H1 (cell line): ENCODE measurements at regions not wholly inside any gene's neighbourhood (a gene's known extent, or its start where the extent isn't known, plus 50 kb on each side); places are given as distances from the start of the nearest gene placed in this dataset.

ENCODE experiments used
- BCL11A ChIP-seq, 2 experiments: IDR thresholded peaks; one replicate each; pipeline ENCODE4 v1.6.1; 2011; ENCODE audit warnings: low read depth in 2 of 2, low read length in 2 of 2, mild to moderate bottlenecking in 2 of 2
- CHD1 ChIP-seq: IDR thresholded peaks from 2 replicates; pipeline ENCODE4 v1.6.1; 2012; ENCODE audit warnings: low read depth, low read length, improper control_type of control experiment
- CHD2 ChIP-seq: IDR thresholded peaks from 2 replicates; pipeline ENCODE4 v1.6.1; 2012; ENCODE audit warnings: low read length, improper control_type of control experiment
- GABPA ChIP-seq: IDR thresholded peaks from 2 replicates; pipeline ENCODE4 v1.6.1; 2011; ENCODE audit warnings: mild to moderate bottlenecking, low read length, moderate library complexity, borderline replicate concordance; ENCODE audit not compliant: insufficient read depth
- HDAC2 ChIP-seq, 2 experiments: fragments of 300-600 bp in 1 of 2; sonication (generic) in 1 of 2; IDR thresholded peaks; 2 replicates each; pipeline ENCODE4 v1.6.1; 2011 to 2012; ENCODE audit warnings: low read depth in 2 of 2, low read length in 2 of 2, mild to moderate bottlenecking in 2 of 2, moderate library complexity in 2 of 2, borderline replicate concordance in 1 of 2, inconsistent platforms in 1 of 2
- TCF12 ChIP-seq: IDR thresholded peaks from 2 replicates; pipeline ENCODE4 v1.6.1; 2011; ENCODE audit warnings: low read depth, mild to moderate bottlenecking, low read length
- TF ChIP-seq, protein P1 (sequence below), 3 experiments: IDR thresholded peaks; 1 replicate in 2 of 3; 2 replicates in 1 of 3; pipeline versions ENCODE4 v1.5.1 to v1.6.1; 2011; ENCODE audit warnings: low read length in 3 of 3, mild to moderate bottlenecking in 3 of 3, inconsistent platforms in 2 of 3, low read depth in 1 of 3, moderate library complexity in 1 of 3; ENCODE audit not compliant: insufficient read depth in 1 of 3; ENCODE audit errors: control extremely low read depth in 1 of 3
- TF ChIP-seq, protein P2 (sequence below): IDR thresholded peaks from 2 replicates; pipeline ENCODE4 v1.6.1; 2011; ENCODE audit warnings: low read depth, mild to moderate bottlenecking, low read length; ENCODE audit not compliant: insufficient read depth

DNA sequence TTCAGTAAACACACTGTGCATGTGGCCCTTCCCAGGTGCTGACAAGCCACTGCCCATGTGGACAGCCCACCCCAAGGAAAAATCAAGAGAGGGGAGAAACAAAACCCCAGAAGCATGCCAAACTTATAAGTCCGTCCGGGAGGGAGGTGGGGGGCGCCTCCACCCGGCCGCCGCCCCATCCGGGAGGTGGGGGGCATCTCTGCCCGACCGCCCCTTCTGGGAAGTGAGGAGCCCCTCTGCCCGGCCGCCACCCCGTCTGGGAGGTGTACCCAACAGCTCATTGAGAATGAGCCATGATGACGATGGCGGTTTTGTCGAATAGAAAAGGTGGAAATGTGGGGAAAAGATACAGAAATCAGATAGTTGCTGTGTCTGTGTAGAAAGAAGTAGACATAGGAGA, 53.8 kb upstream of the C2CD4B start (continued):
- TF ChIP-seq, protein P1, sequence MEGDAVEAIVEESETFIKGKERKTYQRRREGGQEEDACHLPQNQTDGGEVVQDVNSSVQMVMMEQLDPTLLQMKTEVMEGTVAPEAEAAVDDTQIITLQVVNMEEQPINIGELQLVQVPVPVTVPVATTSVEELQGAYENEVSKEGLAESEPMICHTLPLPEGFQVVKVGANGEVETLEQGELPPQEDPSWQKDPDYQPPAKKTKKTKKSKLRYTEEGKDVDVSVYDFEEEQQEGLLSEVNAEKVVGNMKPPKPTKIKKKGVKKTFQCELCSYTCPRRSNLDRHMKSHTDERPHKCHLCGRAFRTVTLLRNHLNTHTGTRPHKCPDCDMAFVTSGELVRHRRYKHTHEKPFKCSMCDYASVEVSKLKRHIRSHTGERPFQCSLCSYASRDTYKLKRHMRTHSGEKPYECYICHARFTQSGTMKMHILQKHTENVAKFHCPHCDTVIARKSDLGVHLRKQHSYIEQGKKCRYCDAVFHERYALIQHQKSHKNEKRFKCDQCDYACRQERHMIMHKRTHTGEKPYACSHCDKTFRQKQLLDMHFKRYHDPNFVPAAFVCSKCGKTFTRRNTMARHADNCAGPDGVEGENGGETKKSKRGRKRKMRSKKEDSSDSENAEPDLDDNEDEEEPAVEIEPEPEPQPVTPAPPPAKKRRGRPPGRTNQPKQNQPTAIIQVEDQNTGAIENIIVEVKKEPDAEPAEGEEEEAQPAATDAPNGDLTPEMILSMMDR (IDR thresholded peaks at IDR 0.05; ENCODE audit: control extremely low read depth in 1 of 3, insufficient read depth in 1 of 3, low read depth in 1 of 3, low read length in 3 of 3), result no peak
- TF ChIP-seq GABPA (no peak), HDAC2 (IDR thresholded peaks at IDR 0.05; ENCODE audit: borderline replicate concordance in 1 of 2, low read depth in 2 of 2, low read length in 2 of 2) (no peak), BCL11A (IDR thresholded peaks at IDR 0.05; ENCODE audit: low read depth in 2 of 2, low read length in 2 of 2) (no peak), TCF12 (no peak), CHD2 (no peak), CHD1 (no peak)
- TF ChIP-seq, protein P2, sequence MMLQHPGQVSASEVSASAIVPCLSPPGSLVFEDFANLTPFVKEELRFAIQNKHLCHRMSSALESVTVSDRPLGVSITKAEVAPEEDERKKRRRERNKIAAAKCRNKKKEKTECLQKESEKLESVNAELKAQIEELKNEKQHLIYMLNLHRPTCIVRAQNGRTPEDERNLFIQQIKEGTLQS, result no peak
